ENCODE measurements at regions not wholly inside any gene's neighbourhood (a gene's known extent, or its start where the extent isn't known, plus 50 kb on each side); places are given as distances from the start of the nearest gene placed in this dataset.

- Histone ChIP-seq H4K8ac (ENCODE audit: low read depth, low read length) (no peak overlapping the region), H3K4ac (ENCODE audit: low read depth, low read length) (no peak overlapping the region), H3K79me1 (ENCODE audit: low read length) (no peaks in the 10 kb centered on the region), H3K4me3 (ENCODE audit: low read depth, low read length) (no peak overlapping the region), H3K4me1 (ENCODE audit: control insufficient read depth in 1 of 2, insufficient read depth in 2 of 2, low read length in 2 of 2) (peaks cover 0 to 2% of the 10 kb centered on the region in 2 experiments), H3K27ac (ENCODE audit: low read depth, low read length) (no peak overlapping the region), H2AFZ (ENCODE audit: insufficient read depth, low read length, poor library complexity) (no peak overlapping the region), H3K9ac (ENCODE audit: low read length) (no peak overlapping the region), H3K23ac (ENCODE audit: low read length) (no peak overlapping the region), H3K36me3 (ENCODE audit: control insufficient read depth in 1 of 2, insufficient read depth in 2 of 2, low read length in 2 of 2) (no peaks in the 10 kb centered on the region), H3K4me2 (ENCODE audit: low read length) (no peak overlapping the region), H4K91ac (ENCODE audit: low read depth, low read length) (no peak overlapping the region), H2BK12ac (ENCODE audit: low read length) (no peak overlapping the region), H3K9me3 (ENCODE audit: insufficient read depth, low read depth, low read length) (no peaks in the 10 kb centered on the region), H2BK120ac (ENCODE audit: insufficient read depth, low read length, poor library complexity) (no peak overlapping the region), H2AK5ac (ENCODE audit: low read length) (no peak overlapping the region), H4K12ac (ENCODE audit: low read depth, low read length) (no peak overlapping the region), H3K79me2 (ENCODE audit: control insufficient read depth, insufficient read depth, low read length, poor library complexity) (no peaks in the 10 kb centered on the region), H3K27me3 (ENCODE audit: insufficient read depth, low read length) (no peaks in the 10 kb centered on the region), H2BK5ac (ENCODE audit: low read depth, low read length, poor library complexity) (no peak overlapping the region), H3K14ac (ENCODE audit: low read length) (no peak overlapping the region), H3K18ac (ENCODE audit: low read length) (no peak overlapping the region)
- no CpG with 5 or more reads among the region's 3 CpGs for WGBS (ENCODE audit: extremely low coverage, insufficient coverage, insufficient read length)
- DNase-seq: no peak
These were observed 257.2 kb upstream of the THBS1 start for GRCh38 chr15:39323706-39324105.

GRCh38 chr15:39326306-39326975 lies 254.4 kb upstream of the THBS1 start:
- H3K4me1 ChIP-seq (ENCODE audit: control insufficient read depth in 1 of 2, insufficient read depth in 2 of 2, low read length in 2 of 2): peaks cover 0 to 2% of the 10 kb centered on the region in 2 experiments
- no peak overlapping the region for H2AK5ac ChIP-seq (ENCODE audit: low read length)
- H3K14ac ChIP-seq (ENCODE audit: low read length): no peak overlapping the region
- no peak overlapping the region for H2AFZ ChIP-seq (ENCODE audit: insufficient read depth, low read length, poor library complexity)
- no peak overlapping the region for H3K4ac ChIP-seq (ENCODE audit: low read depth, low read length)
- no peak overlapping the region for H2BK12ac ChIP-seq (ENCODE audit: low read length)
- no peak overlapping the region for H3K18ac ChIP-seq (ENCODE audit: low read length)
- no peak overlapping the region for H4K91ac ChIP-seq (ENCODE audit: low read depth, low read length)
- no peak overlapping the region for H4K8ac ChIP-seq (ENCODE audit: low read depth, low read length)
- H3K27ac ChIP-seq (ENCODE audit: low read depth, low read length): no peak overlapping the region
- no peaks in the 10 kb centered on the region for H3K79me1 ChIP-seq (ENCODE audit: low read length)
- H2BK5ac ChIP-seq (ENCODE audit: low read depth, low read length, poor library complexity): no peak overlapping the region
- no peaks in the 10 kb centered on the region for H3K9me3 ChIP-seq (ENCODE audit: insufficient read depth, low read depth, low read length)
- DNase-seq: no peak
- no peak overlapping the region for H3K4me3 ChIP-seq (ENCODE audit: low read depth, low read length)
- H3K27me3 ChIP-seq (ENCODE audit: insufficient read depth, low read length): no peaks in the 10 kb centered on the region
- no peak overlapping the region for H2BK120ac ChIP-seq (ENCODE audit: insufficient read depth, low read length, poor library complexity)
- no peak overlapping the region for H3K23ac ChIP-seq (ENCODE audit: low read length)
- no peak overlapping the region for H3K9ac ChIP-seq (ENCODE audit: low read length)
- no peak overlapping the region for H4K12ac ChIP-seq (ENCODE audit: low read depth, low read length)
- WGBS (ENCODE audit: extremely low coverage, insufficient coverage, insufficient read length): no CpG with 5 or more reads among the region's 5 CpGs
- H3K36me3 ChIP-seq (ENCODE audit: control insufficient read depth in 1 of 2, insufficient read depth in 2 of 2, low read length in 2 of 2): no peaks in the 10 kb centered on the region
- H3K79me2 ChIP-seq (ENCODE audit: control insufficient read depth, insufficient read depth, low read length, poor library complexity): no peaks in the 10 kb centered on the region
- H3K4me2 ChIP-seq (ENCODE audit: low read length): no peak overlapping the region

- Histone ChIP-seq H3K4me2 (ENCODE audit: low read length) (no peak overlapping the region), H3K18ac (ENCODE audit: low read length) (no peak overlapping the region), H3K9ac (ENCODE audit: low read length) (no peak overlapping the region), H3K27ac (ENCODE audit: low read depth, low read length) (no peak overlapping the region), H2BK120ac (ENCODE audit: insufficient read depth, low read length, poor library complexity) (no peak overlapping the region), H4K8ac (ENCODE audit: low read depth, low read length) (no peak overlapping the region), H3K27me3 (ENCODE audit: insufficient read depth, low read length) (no peaks in the 10 kb centered on the region), H2AFZ (ENCODE audit: insufficient read depth, low read length, poor library complexity) (no peak overlapping the region), H3K4me3 (ENCODE audit: low read depth, low read length) (no peak overlapping the region), H3K9me3 (ENCODE audit: insufficient read depth, low read depth, low read length) (no peaks in the 10 kb centered on the region), H3K14ac (ENCODE audit: low read length) (no peak overlapping the region), H2BK12ac (ENCODE audit: low read length) (no peak overlapping the region), H3K79me1 (ENCODE audit: low read length) (no peaks in the 10 kb centered on the region), H3K36me3 (ENCODE audit: control insufficient read depth in 1 of 2, insufficient read depth in 2 of 2, low read length in 2 of 2) (no peaks in the 10 kb centered on the region), H4K12ac (ENCODE audit: low read depth, low read length) (no peak overlapping the region), H2AK5ac (ENCODE audit: low read length) (no peak overlapping the region), H4K91ac (ENCODE audit: low read depth, low read length) (no peak overlapping the region), H3K23ac (ENCODE audit: low read length) (no peak overlapping the region), H2BK5ac (ENCODE audit: low read depth, low read length, poor library complexity) (no peak overlapping the region), H3K4ac (ENCODE audit: low read depth, low read length) (no peak overlapping the region), H3K79me2 (ENCODE audit: control insufficient read depth, insufficient read depth, low read length, poor library complexity) (no peaks in the 10 kb centered on the region), H3K4me1 (ENCODE audit: control insufficient read depth in 1 of 2, insufficient read depth in 2 of 2, low read length in 2 of 2) (peaks cover 0 to 1% of the 10 kb centered on the region in 2 experiments)
- peak in 1 of 2 donors; percentile 33 for DNase-seq
- no CpG with 5 or more reads among the region's 6 CpGs for WGBS (ENCODE audit: extremely low coverage, insufficient coverage, insufficient read length)
These were observed 253.7 kb upstream of the THBS1 start for GRCh38 chr15:39327005-39327730.

- Histone ChIP-seq H3K9me3 (ENCODE audit: insufficient read depth, low read depth, low read length) (no peaks in the 10 kb centered on the region), H3K4me3 (ENCODE audit: low read depth, low read length) (no peak overlapping the region), H2BK120ac (ENCODE audit: insufficient read depth, low read length, poor library complexity) (no peak overlapping the region), H3K4me1 (ENCODE audit: control insufficient read depth in 1 of 2, insufficient read depth in 2 of 2, low read length in 2 of 2) (peaks cover 0 to 2% of the 10 kb centered on the region in 2 experiments), H3K27me3 (ENCODE audit: insufficient read depth, low read length) (no peaks in the 10 kb centered on the region), H3K23ac (ENCODE audit: low read length) (no peak overlapping the region), H3K14ac (ENCODE audit: low read length) (no peak overlapping the region), H4K12ac (ENCODE audit: low read depth, low read length) (no peak overlapping the region), H3K79me1 (ENCODE audit: low read length) (no peaks in the 10 kb centered on the region), H4K8ac (ENCODE audit: low read depth, low read length) (no peak overlapping the region), H2BK12ac (ENCODE audit: low read length) (no peak overlapping the region), H3K4me2 (ENCODE audit: low read length) (no peak overlapping the region), H2AK5ac (ENCODE audit: low read length) (no peak overlapping the region), H3K9ac (ENCODE audit: low read length) (no peak overlapping the region), H3K4ac (ENCODE audit: low read depth, low read length) (no peak overlapping the region), H3K79me2 (ENCODE audit: control insufficient read depth, insufficient read depth, low read length, poor library complexity) (no peaks in the 10 kb centered on the region), H2AFZ (ENCODE audit: insufficient read depth, low read length, poor library complexity) (no peak overlapping the region), H3K18ac (ENCODE audit: low read length) (no peak overlapping the region), H3K27ac (ENCODE audit: low read depth, low read length) (no peak overlapping the region), H4K91ac (ENCODE audit: low read depth, low read length) (no peak overlapping the region), H2BK5ac (ENCODE audit: low read depth, low read length, poor library complexity) (no peak overlapping the region), H3K36me3 (ENCODE audit: control insufficient read depth in 1 of 2, insufficient read depth in 2 of 2, low read length in 2 of 2) (no peaks in the 10 kb centered on the region)
- no peak for DNase-seq
- no CpG with 5 or more reads among the region's 6 CpGs for WGBS (ENCODE audit: extremely low coverage, insufficient coverage, insufficient read length)
These were observed 250.8 kb upstream of the THBS1 start for GRCh38 chr15:39330061-39330460.

Data from trophoblast cell (in vitro differentiated cells and primary cell).